NCI-H1092 (cell line): ENCODE measurements at regions not wholly inside any gene's neighbourhood (a gene's known extent, or its start where the extent isn't known, plus 50 kb on each side); places are given as distances from the start of the nearest gene placed in this dataset.
"Not testable (repeated sequence)": the region's sequence is repeated elsewhere in the genome, so short reads cannot be mapped to it uniquely, and the experiment has no call there.

ENCODE experiments used
- DNase-seq: peaks from one replicate; lab custom pipeline; 2025; lab: John Stamatoyannopoulos, UW

DNA sequence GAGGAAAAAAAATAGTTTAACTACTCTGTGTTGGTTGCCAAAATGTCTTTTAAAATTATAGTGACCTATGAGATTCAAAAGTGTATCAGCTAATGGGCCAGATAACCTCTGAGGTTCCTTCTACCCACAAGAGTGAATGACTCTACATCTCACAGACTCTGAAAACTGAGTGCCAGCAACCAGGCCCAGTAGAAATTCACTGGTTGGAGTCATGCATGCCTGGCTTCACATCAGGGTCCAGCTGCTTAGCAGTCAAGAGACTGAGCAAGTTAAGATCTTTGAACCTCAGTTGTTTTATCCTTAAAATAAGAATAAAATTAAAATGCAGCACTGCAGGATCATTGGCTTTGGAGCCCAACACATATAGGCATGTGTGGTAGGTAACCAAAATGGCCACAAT is 342.6 kb upstream of the NFIA start:
- no peak for DNase-seq

- no peak for DNase-seq
Measured at GRCh38 chr1:60732977-60733401, 349.4 kb upstream of the NFIA start.

GRCh38 chr1:60731321-60731720 is 351.0 kb upstream of the NFIA start:
- DNase-seq = no peak

GRCh38 chr1:60727552-60727951 is 354.8 kb upstream of the NFIA start:
- DNase-seq = no peak

DNA sequence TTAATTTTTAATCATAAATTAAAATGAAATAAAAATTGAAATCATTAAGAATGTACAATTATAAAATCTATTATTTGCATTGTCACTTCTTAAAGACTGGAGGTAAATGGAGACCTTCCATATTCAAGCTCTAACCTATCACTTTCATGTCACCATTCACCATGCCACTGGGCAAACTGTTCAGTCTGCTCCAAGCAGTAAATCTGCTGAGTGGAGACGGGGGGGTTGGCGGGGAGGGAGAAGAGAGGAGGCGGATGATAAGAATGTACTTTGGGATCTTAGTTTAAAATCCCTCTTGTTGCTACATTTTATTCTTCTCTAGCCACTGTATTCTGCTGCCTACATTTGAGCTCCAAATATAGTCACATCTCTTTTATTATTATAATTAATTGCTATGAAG is 365.9 kb upstream of the NFIA start:
- DNase-seq = no peak

- DNase-seq = no peak
Measured at GRCh38 chr1:60715970-60716369, 366.4 kb upstream of the NFIA start.

- DNase-seq = no peak
Measured at GRCh38 chr1:60709426-60709825, 372.9 kb upstream of the NFIA start.

DNA sequence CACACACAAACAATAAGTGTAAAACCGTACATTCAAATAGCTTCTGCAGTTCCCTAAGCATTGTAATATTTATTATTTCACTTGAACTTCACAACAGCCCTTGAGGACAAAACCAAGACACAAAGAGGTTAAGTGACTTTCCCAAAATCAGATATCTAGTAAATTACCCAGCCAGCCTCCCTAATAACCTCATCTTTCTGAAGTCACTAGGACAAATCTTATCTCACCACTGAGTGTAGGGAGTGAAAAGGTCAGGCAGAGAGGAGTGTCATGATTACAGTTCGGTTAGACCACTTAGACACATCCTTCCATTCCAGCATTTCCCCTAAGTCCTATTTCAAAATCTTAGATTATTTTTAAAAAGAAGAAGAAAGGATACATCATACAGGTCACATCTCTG is 377.3 kb upstream of the NFIA start:
- DNase-seq = no peak

- DNase-seq = no peak
Measured at GRCh38 chr1:60703155-60703554, 379.2 kb upstream of the NFIA start.

DNA sequence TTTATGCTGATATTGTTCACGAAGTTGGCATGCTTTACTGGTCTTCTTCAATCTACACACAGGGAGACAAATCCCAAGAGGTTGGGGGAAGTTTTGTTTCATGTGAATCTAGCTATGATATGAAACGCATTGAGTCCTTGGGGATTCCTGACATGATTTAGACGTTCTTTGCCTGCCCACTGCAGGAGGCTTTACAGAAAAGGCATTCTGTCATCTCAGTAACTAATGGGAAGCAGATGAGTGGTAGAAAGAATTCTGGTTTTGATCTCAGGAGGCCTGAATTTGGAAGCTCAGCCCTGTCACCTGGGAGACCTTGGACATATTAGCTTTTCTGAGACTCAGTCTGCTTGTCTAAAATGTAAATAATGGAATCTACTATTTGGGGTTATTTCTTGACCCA is 383.0 kb upstream of the NFIA start:
- DNase-seq = no peak

- no peak for DNase-seq
Measured at GRCh38 chr1:60697204-60697994, 385.0 kb upstream of the NFIA start.

GRCh38 chr1:60696512-60696911 is 385.8 kb upstream of the NFIA start:
- no peak for DNase-seq

- no peak for DNase-seq
Measured at GRCh38 chr1:60695716-60696171, 386.6 kb upstream of the NFIA start.

GRCh38 chr1:60694980-60695379 is 387.4 kb upstream of the NFIA start:
- DNase-seq = no peak

- no peak for DNase-seq
Measured at GRCh38 chr1:60692031-60692430, 390.3 kb upstream of the NFIA start.

GRCh38 chr1:60688221-60688620 is 394.1 kb upstream of the NFIA start:
- not testable (repeated sequence) for DNase-seq

GRCh38 chr1:60681095-60681860 is 401.1 kb upstream of the NFIA start:
- no peak for DNase-seq

- DNase-seq = no peak
Measured at GRCh38 chr1:60679524-60680375, 402.6 kb upstream of the NFIA start.

DNA sequence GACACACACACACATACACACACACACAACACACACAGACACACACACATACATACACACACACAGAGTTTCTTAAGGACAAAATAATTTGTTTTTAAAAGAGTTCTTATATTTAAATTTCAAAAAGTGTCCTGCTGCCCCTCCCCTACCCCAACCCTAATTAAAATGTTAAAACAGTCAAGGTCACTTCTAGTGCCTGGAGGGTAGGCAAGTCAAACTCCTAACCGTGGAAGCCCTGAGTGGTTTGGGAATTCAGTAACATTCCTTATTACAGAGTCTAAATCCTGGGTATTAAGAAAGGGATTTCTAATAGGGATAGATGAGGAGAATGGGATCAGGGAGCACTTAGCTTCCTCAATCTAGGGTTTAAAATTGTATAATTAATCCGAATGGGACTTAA is 403.6 kb upstream of the NFIA start:
- no peak for DNase-seq

- DNase-seq = no peak
Measured at GRCh38 chr1:60678391-60678790, 404.0 kb upstream of the NFIA start.

GRCh38 chr1:60672449-60672848 is 409.9 kb upstream of the NFIA start:
- DNase-seq = no peak

- DNase-seq = no peak
Measured at GRCh38 chr1:60670302-60670701, 412.1 kb upstream of the NFIA start.
